Renal cortex interstitium (tissue), 11 donors: ENCODE measurements at regions not wholly inside any gene's neighbourhood (a gene's known extent, or its start where the extent isn't known, plus 50 kb on each side); places are given as distances from the start of the nearest gene placed in this dataset.
"Not testable (repeated sequence)": the region's sequence is repeated elsewhere in the genome, so short reads cannot be mapped to it uniquely, and the experiment has no call there.

Source experiments
- DNase-seq, 11 donors: peaks; one replicate each; pipeline ENCODE4 v3.0.0-alpha.2; 2013; ENCODE audit warnings: low read depth in 9 of 11, low spot score in 4 of 11; ENCODE audit errors: extremely low read depth in 1 of 11

GRCh38 chr10:5576780-5577624 lies 52.2 kb downstream of the CALML3 start:
- no peak for DNase-seq

- not testable (repeated sequence) for DNase-seq
Measured at GRCh38 chr10:5580038-5580428, 55.3 kb downstream of the CALML3 start.

GRCh38 chr10:5581670-5582566 lies 57.2 kb downstream of the CALML3 start:
- DNase-seq, result no peak

- DNase-seq, result no peak
Measured at GRCh38 chr10:5582736-5583135, 58.0 kb downstream of the CALML3 start.

GRCh38 chr10:5583525-5584175 lies 58.9 kb downstream of the CALML3 start:
- peak in 9 of 11 donors; percentile 62 to 84 (median 78) for DNase-seq

- DNase-seq, result no peak
Measured at GRCh38 chr10:5584895-5585516, 60.2 kb downstream of the CALML3 start.

- DNase-seq, result no peak
Measured at GRCh38 chr10:5585517-5586206, 60.9 kb downstream of the CALML3 start.

- DNase-seq, result no peak
Measured at GRCh38 chr10:5587151-5588079, 62.7 kb downstream of the CALML3 start.

GRCh38 chr10:5588080-5588453 lies 63.3 kb downstream of the CALML3 start:
- DNase-seq, result no peak

- no peak for DNase-seq
Measured at GRCh38 chr10:5588603-5589002, 63.8 kb downstream of the CALML3 start.
